Kidney epithelial cell (primary cell): ENCODE measurements at regions not wholly inside any gene's neighbourhood (a gene's known extent, or its start where the extent isn't known, plus 50 kb on each side); places are given as distances from the start of the nearest gene placed in this dataset.

ENCODE experiments used
- DNase-seq: peaks from one replicate; pipeline ENCODE4 v3.0.0-alpha.2; 2010; ENCODE audit warnings: low read depth
- H3K27me3 ChIP-seq: 2 replicates; pipeline ENCODE4 v1.6.0; 2011; ENCODE audit warnings: low read length; ENCODE audit not compliant: control insufficient read depth, insufficient read depth
- H3K36me3 ChIP-seq: 2 replicates; pipeline ENCODE4 v1.5.1; 2011; ENCODE audit warnings: low read length; ENCODE audit not compliant: control insufficient read depth, insufficient read depth
- H3K4me3 ChIP-seq: 2 replicates; pipeline ENCODE4 v1.5.1; 2011; ENCODE audit warnings: low read depth, mild to moderate bottlenecking, control low read depth, low read length
- CTCF ChIP-seq: IDR thresholded peaks from 2 replicates; pipeline ENCODE4 v1.5.1; 2011; ENCODE audit warnings: mild to moderate bottlenecking, moderate library complexity, low read length, control low read depth, inconsistent platforms; ENCODE audit not compliant: insufficient read depth, poor library complexity, severe bottlenecking

- Histone ChIP-seq H3K36me3 (no peaks in the 10 kb centered on the region), H3K4me3 (no peak overlapping the region), H3K27me3 (no peaks in the 10 kb centered on the region)
- no peak for TF ChIP-seq CTCF
- DNase-seq, result no peak
Observed at GRCh38 chr13:84962849-84963248, 836.4 kb downstream of the SLITRK6 start.

GRCh38 chr13:84962141-84962750 lies 837.0 kb downstream of the SLITRK6 start:
- no peak for DNase-seq
- no peak overlapping the region for H3K4me3 ChIP-seq
- H3K27me3 ChIP-seq, result no peaks in the 10 kb centered on the region
- H3K36me3 ChIP-seq, result no peaks in the 10 kb centered on the region
- no peak for TF ChIP-seq CTCF

GRCh38 chr13:84961023-84961422 lies 838.2 kb downstream of the SLITRK6 start:
- H3K4me3 ChIP-seq, result no peak overlapping the region
- H3K27me3 ChIP-seq, result no peaks in the 10 kb centered on the region
- TF ChIP-seq CTCF, result no peak
- no peak for DNase-seq
- H3K36me3 ChIP-seq, result no peaks in the 10 kb centered on the region

GRCh38 chr13:84959818-84960217 lies 839.4 kb downstream of the SLITRK6 start:
- Histone ChIP-seq H3K36me3 (no peaks in the 10 kb centered on the region), H3K4me3 (no peak overlapping the region), H3K27me3 (no peaks in the 10 kb centered on the region)
- TF ChIP-seq CTCF, result no peak
- DNase-seq, result no peak

GRCh38 chr13:84954636-84955035 lies 844.6 kb downstream of the SLITRK6 start:
- no peak for TF ChIP-seq CTCF

GRCh38 chr13:84951128-84951527 lies 848.1 kb downstream of the SLITRK6 start:
- Histone ChIP-seq H3K4me3 (no peak overlapping the region), H3K27me3 (no peaks in the 10 kb centered on the region), H3K36me3 (no peaks in the 10 kb centered on the region)
- DNase-seq, result no peak
- TF ChIP-seq CTCF, result no peak

More at GRCh38 chr13:84954636-84955035, 844.6 kb downstream of the SLITRK6 start:
- DNase-seq, result no peak
- H3K36me3 ChIP-seq, result no peaks in the 10 kb centered on the region
- no peak overlapping the region for H3K4me3 ChIP-seq
- no peaks in the 10 kb centered on the region for H3K27me3 ChIP-seq
